B cell (primary cell): ENCODE measurements at regions not wholly inside any gene's neighbourhood (a gene's known extent, or its start where the extent isn't known, plus 50 kb on each side); places are given as distances from the start of the nearest gene placed in this dataset.

Experiments
- ATAC-seq: fragments of 200-7000 bp; cut with Tn5 transposase; one replicate; pipeline ENCODE4 v1.10.0; 2021; ENCODE audit warnings: low read depth, mild to moderate bottlenecking, moderate number of reproducible peaks, moderate library complexity
- CTCF ChIA-PET: fragments of 350-600 bp; sonication (Branson Sonifier 250); formaldehyde crosslinking; loops from one replicate; lab custom pipeline; 2021; ENCODE audit warnings: antibody characterized with exemption, inconsistent platforms; lab: Charles Lee
- POLR2A ChIA-PET: fragments of 350-600 bp; sonication (Branson Sonifier 250); formaldehyde crosslinking; loops from one replicate; lab custom pipeline; 2021; ENCODE audit warnings: antibody characterized with exemption; lab: Charles Lee
- DNase-seq: peaks from one replicate; pipeline ENCODE4 v3.0.0; 2013
- H2AFZ ChIP-seq: 2 replicates; pipeline ENCODE4 v1.6.1; 2012; ENCODE audit warnings: mild to moderate bottlenecking, low read depth, low read length; ENCODE audit not compliant: insufficient read depth, poor library complexity, severe bottlenecking
- H3K27ac ChIP-seq, 2 donors: 1 replicate in 1 of 2; 2 replicates in 1 of 2; pipeline ENCODE4 v1.5.1; 2012 to 2013; ENCODE audit warnings: low read length in 2 of 2, mild to moderate bottlenecking in 2 of 2, moderate library complexity in 1 of 2
- H3K27me3 ChIP-seq, 4 experiments: fragments of 200-600 bp in 1 of 4; sonication (generic) in 1 of 4; replicated peaks in 1 of 4; 1 replicate in 2 of 4; 2 replicates in 2 of 4; pipeline versions ENCODE4 v1.6.1 to v1.7.0; 2013 to 2016; ENCODE audit warnings: low read length in 3 of 4, mild to moderate bottlenecking in 2 of 4, mixed read lengths in 1 of 4, moderate library complexity in 1 of 4; ENCODE audit not compliant: insufficient read depth in 4 of 4, control insufficient read depth in 3 of 4; ENCODE audit errors: control extremely low read depth in 1 of 4
- H3K36me3 ChIP-seq, 2 experiments: replicated peaks in 1 of 2; 1 replicate in 1 of 2; 2 replicates in 1 of 2; pipeline versions ENCODE4 v1.6.1 to v1.7.1; 2013; ENCODE audit warnings: low read length in 1 of 2; ENCODE audit not compliant: insufficient read depth in 2 of 2, control insufficient read depth in 1 of 2; ENCODE audit errors: control extremely low read depth in 1 of 2, extremely low read depth in 1 of 2
- H3K4me1 ChIP-seq, 2 donors: fragments of 200-600 bp in 1 of 2; sonication (generic) in 1 of 2; 1 replicate in 1 of 2; 2 replicates in 1 of 2; pipeline versions ENCODE4 v1.5.1 to v1.6.1; 2013 to 2017; ENCODE audit warnings: low read length in 2 of 2; ENCODE audit not compliant: control insufficient read depth in 2 of 2, insufficient read depth in 2 of 2
- H3K4me2 ChIP-seq: replicated peaks from 2 replicates; pipeline ENCODE3; 2012; ENCODE audit warnings: mild to moderate bottlenecking, low read depth, low read length; ENCODE audit not compliant: poor library complexity, severe bottlenecking
- H3K4me3 ChIP-seq, 5 experiments: fragments of 200-600 bp in 1 of 5; sonication (generic) in 1 of 5; 1 replicate in 3 of 5; 2 replicates in 2 of 5; pipeline versions ENCODE4 v1.5.1 to v1.7.0; 2011 to 2016; ENCODE audit warnings: low read length in 4 of 5, mild to moderate bottlenecking in 4 of 5, low read depth in 2 of 5, control low read depth in 1 of 5, moderate library complexity in 1 of 5; ENCODE audit not compliant: insufficient read depth in 1 of 5; ENCODE audit errors: control extremely low read depth in 1 of 5, extremely low read depth in 1 of 5
- H3K79me2 ChIP-seq: fragments of 200-600 bp; sonication (generic); one replicate; pipeline ENCODE4 v1.6.0; 2016; ENCODE audit warnings: low read length; ENCODE audit not compliant: control insufficient read depth, insufficient read depth
- H3K9ac ChIP-seq: fragments of 200-600 bp; sonication (generic); 2 replicates; pipeline ENCODE4 v1.6.1; 2017; ENCODE audit warnings: mild to moderate bottlenecking, low read length, moderate library complexity
- H3K9me3 ChIP-seq, 3 donors: one replicate each; pipeline versions ENCODE4 v1.6.1 to v1.7.1; 2013; ENCODE audit warnings: low read length in 2 of 3; ENCODE audit not compliant: control insufficient read depth in 2 of 3, insufficient read depth in 1 of 3; ENCODE audit errors: control extremely low read depth in 1 of 3
- H4K20me1 ChIP-seq: 2 replicates; pipeline ENCODE4 v1.6.0; 2012; ENCODE audit warnings: mild to moderate bottlenecking, low read length; ENCODE audit not compliant: insufficient read depth, control insufficient read depth, poor library complexity, severe bottlenecking
- H3K27ac Mint-ChIP-seq: one replicate; pipeline ENCODE4 v1.8.0; 2021; ENCODE audit warnings: mixed read lengths
- H3K27me3 Mint-ChIP-seq: one replicate; pipeline ENCODE4 v1.8.0; 2021; ENCODE audit warnings: mixed read lengths
- H3K4me1 Mint-ChIP-seq: one replicate; pipeline ENCODE4 v1.8.0; 2021; ENCODE audit warnings: mixed read lengths
- H3K4me3 Mint-ChIP-seq: one replicate; pipeline ENCODE4 v1.8.0; 2021; ENCODE audit warnings: mixed read lengths
- H3K9me3 Mint-ChIP-seq: one replicate; pipeline ENCODE4 v1.8.0; 2022; ENCODE audit warnings: mixed read lengths; ENCODE audit not compliant: insufficient read depth
- CTCF ChIP-seq: fragments of 200-600 bp; IDR thresholded peaks from one replicate; pipeline ENCODE4 v1.8.0; 2022; ENCODE audit warnings: antibody characterized with exemption, mild to moderate bottlenecking
- EZH2 ChIP-seq: IDR thresholded peaks from 2 replicates; pipeline ENCODE4 v1.6.1; 2012; ENCODE audit warnings: borderline replicate concordance, low read depth, mild to moderate bottlenecking, moderate library complexity, low read length; ENCODE audit not compliant: insufficient read depth, poor library complexity, severe bottlenecking
- WGBS: methylation state at CpG from one replicate; pipeline ENCODE4 v1.1.5; 2013; ENCODE audit warnings: missing lambda C conversion rate; ENCODE audit not compliant: insufficient coverage; 5-methylcytosine and 5-hydroxymethylcytosine counted together
- intact Hi-C: fragments of 100-400 bp; cut with micrococcal nuclease; formaldehyde crosslinking; loops from one replicate; pipeline ENCODE4 v1.10.0; 2022

- H3K4me3 ChIP-seq = no peak overlapping the region
- no peak for ATAC-seq
- H3K27ac ChIP-seq = no peak overlapping the region
- no peak overlapping the region for H3K9ac ChIP-seq
- H2AFZ ChIP-seq = no peak overlapping the region
- Mint-ChIP-seq H3K4me3 (no peak overlapping the region), H3K4me1 (no peaks in the 10 kb centered on the region), H3K9me3 (no peaks in the 10 kb centered on the region), H3K27me3 (peaks cover 13% of the 10 kb centered on the region), H3K27ac (no peak overlapping the region)
- TF ChIP-seq EZH2 (no peak), CTCF (no peak)
- H3K4me1 ChIP-seq = no peaks in the 10 kb centered on the region
- peaks cover 0 to 3% (median 0%) of the 10 kb centered on the region in 3 donors for H3K9me3 ChIP-seq
- no peak overlapping the region for H3K4me2 ChIP-seq
- H3K79me2 ChIP-seq = no peaks in the 10 kb centered on the region
- CTCF ChIA-PET = no interaction called here
- no peak for DNase-seq
- H3K36me3 ChIP-seq = no peaks in the 10 kb centered on the region
- H4K20me1 ChIP-seq = no peaks in the 10 kb centered on the region
- POLR2A ChIA-PET = no interaction called here
- intact Hi-C loops = no loop called here
- H3K27me3 ChIP-seq = no peaks in the 10 kb centered on the region
- WGBS = 50% methylated on average over 1 of the region's 5 CpGs
Observed at GRCh38 chr2:128399690-128400291, 81.1 kb upstream of the HS6ST1 start.

DNA sequence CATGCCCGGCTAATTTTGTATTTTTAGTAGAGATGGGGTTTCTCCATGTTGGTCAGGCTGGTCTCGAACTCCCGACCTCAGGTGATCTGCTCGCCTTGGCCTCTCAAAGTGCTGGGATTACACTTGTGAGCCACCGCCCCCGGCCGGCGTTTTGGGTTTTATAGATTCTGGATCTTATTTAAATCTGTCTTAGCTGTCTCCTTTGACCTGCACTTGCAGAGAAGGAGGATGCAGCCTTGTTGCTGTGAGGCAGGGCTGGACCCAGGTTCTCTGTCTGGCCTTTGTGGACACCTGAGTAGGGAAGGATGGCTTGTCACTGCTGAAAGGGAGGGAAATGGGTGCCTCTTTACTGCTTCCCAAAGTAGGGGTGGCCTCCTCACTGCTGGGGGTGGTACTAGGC, 83.0 kb upstream of the HS6ST1 start:
- Histone ChIP-seq H2AFZ (no peak overlapping the region), H3K4me1 (no peaks in the 10 kb centered on the region), H3K4me2 (no peak overlapping the region), H3K79me2 (no peaks in the 10 kb centered on the region), H3K36me3 (no peaks in the 10 kb centered on the region), H3K27ac (no peak overlapping the region), H3K9me3 (peaks cover 0 to 3% (median 0%) of the 10 kb centered on the region in 3 donors), H4K20me1 (no peaks in the 10 kb centered on the region), H3K9ac (no peak overlapping the region), H3K4me3 (no peak overlapping the region), H3K27me3 (no peaks in the 10 kb centered on the region)
- 93% methylated on average over 7 of the region's 8 CpGs for WGBS
- Mint-ChIP-seq H3K27ac (no peak overlapping the region), H3K9me3 (no peaks in the 10 kb centered on the region), H3K4me1 (no peaks in the 10 kb centered on the region), H3K4me3 (no peak overlapping the region), H3K27me3 (peaks cover 13% of the 10 kb centered on the region)
- CTCF ChIA-PET = no interaction called here
- ATAC-seq (no peak), DNase-seq (no peak)
- POLR2A ChIA-PET = no interaction called here
- TF ChIP-seq CTCF = no peak
- TF ChIP-seq EZH2 = no peak
- intact Hi-C loops = no loop called here
